Left forelimb (tissue), 1 donor: ENCODE measurements at regions not wholly inside any gene's neighbourhood (a gene's known extent, or its start where the extent isn't known, plus 50 kb on each side); places are given as distances from the start of the nearest gene placed in this dataset.
"Not testable (repeated sequence)": the region's sequence is repeated elsewhere in the genome, so short reads cannot be mapped to it uniquely, and the experiment has no call there.

Source experiments
- DNase-seq: peaks from one replicate; pipeline ENCODE4 v3.0.0-alpha.2; 2018; ENCODE audit warnings: low spot score

- no peak for DNase-seq
Measured at GRCh38 chr9:102506406-102506805, 488.7 kb upstream of the CYLC2 start.

GRCh38 chr9:102499468-102499867 is 495.7 kb upstream of the CYLC2 start:
- no peak for DNase-seq

- no peak for DNase-seq
Measured at GRCh38 chr9:102497709-102498108, 497.4 kb upstream of the CYLC2 start.

GRCh38 chr9:102486976-102487375 is 508.2 kb upstream of the CYLC2 start:
- DNase-seq, result not testable (repeated sequence)

GRCh38 chr9:102483651-102484050 is 511.5 kb upstream of the CYLC2 start:
- no peak for DNase-seq

- DNase-seq, result no peak
Measured at GRCh38 chr9:102482776-102483175, 512.4 kb upstream of the CYLC2 start.

- no peak for DNase-seq
Measured at GRCh38 chr9:102479191-102479590, 515.9 kb upstream of the CYLC2 start.

- DNase-seq, result no peak
Measured at GRCh38 chr9:102474357-102474756, 520.8 kb upstream of the CYLC2 start.

DNA sequence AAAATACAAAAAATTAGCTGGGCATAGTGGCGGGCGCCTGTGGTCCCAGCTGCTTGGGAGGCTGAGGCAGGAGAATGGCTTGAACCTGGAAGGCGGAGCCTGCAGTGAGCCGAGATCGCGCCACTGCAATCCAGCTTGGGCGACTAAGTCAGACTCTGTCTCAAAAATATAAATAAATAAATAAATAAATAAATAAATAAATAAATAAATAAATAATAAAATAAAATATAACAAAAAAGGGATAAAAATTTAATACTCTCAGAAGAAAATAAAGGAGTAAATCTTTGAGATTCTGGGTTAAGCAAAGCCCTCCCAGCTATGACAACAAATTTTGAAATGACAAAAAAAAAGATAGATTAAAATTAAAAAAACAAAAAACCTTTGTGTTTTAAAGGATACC is 525.7 kb upstream of the CYLC2 start:
- not testable (repeated sequence) for DNase-seq

GRCh38 chr9:102461156-102461819 is 533.8 kb upstream of the CYLC2 start:
- DNase-seq, result peak; percentile 63

GRCh38 chr9:102459828-102460227 is 535.3 kb upstream of the CYLC2 start:
- no peak for DNase-seq

DNA sequence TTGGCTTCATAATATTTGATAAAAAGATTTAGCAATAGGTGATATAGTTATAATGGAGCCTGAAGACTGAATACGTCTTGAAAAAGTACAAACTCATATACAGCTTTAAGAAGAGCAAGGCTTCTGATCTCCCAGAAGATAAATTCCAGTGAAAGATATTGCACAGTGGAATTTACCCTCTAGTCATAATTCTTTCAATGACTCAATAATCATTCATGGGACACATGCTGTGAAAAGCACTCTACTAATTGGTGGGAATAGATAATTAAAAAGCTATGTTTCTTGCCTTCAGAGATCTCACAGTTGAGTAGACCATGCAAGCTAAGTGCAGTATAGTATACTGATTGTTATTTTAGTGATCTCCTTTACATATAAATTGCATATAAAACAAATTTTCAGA is 538.6 kb upstream of the CYLC2 start:
- no peak for DNase-seq

- no peak for DNase-seq
Measured at GRCh38 chr9:102445906-102446305, 549.2 kb upstream of the CYLC2 start.

- DNase-seq, result no peak
Measured at GRCh38 chr9:102445181-102445747, 549.9 kb upstream of the CYLC2 start.

GRCh38 chr9:102439583-102439982 is 555.5 kb upstream of the CYLC2 start:
- no peak for DNase-seq

- not testable (repeated sequence) for DNase-seq
Measured at GRCh38 chr9:102436599-102436998, 558.5 kb upstream of the CYLC2 start.

DNA sequence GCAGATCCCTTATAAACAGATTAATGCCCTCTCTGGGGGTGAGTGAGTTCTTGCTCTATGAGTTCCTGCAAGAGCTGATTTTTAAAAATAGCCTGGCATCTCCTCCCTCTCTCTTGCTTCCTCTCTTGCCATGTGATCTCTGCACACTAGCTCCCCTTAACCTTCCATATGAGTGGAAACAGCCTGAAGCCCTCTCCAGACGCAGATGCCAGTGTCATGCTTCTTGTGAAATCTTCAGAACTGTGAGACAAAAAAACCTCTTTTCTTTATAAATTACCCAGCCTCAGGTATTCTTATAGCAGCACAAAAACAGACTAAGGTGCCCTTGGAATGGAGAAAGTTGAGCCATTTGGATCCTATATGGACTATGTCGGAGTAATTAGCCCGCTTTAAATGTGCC is 559.7 kb upstream of the CYLC2 start:
- no peak for DNase-seq

- DNase-seq, result no peak
Measured at GRCh38 chr9:102434545-102434944, 560.6 kb upstream of the CYLC2 start.

- DNase-seq, result no peak
Measured at GRCh38 chr9:102428305-102428704, 566.8 kb upstream of the CYLC2 start.

DNA sequence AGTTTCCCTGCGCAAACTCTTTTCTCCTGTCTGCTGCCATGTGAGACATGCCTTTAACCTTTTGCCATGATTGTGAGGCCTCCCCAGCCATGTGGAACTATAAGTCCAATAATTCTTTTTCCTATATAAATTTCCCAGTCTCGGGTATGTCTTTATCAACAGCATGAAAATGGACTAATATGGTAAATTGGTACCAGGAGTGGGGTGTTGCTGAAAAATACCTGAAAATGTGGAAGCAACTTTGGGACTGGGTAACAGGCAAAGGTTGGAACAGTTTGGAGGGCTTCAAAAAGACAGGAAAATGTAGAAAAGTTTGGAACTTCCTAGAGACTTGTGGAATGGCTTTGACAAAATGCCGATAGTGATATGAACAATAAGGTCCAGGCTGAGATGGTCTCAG is 578.9 kb upstream of the CYLC2 start:
- DNase-seq, result not testable (repeated sequence)

- no peak for DNase-seq
Measured at GRCh38 chr9:102405218-102405867, 589.8 kb upstream of the CYLC2 start.

DNA sequence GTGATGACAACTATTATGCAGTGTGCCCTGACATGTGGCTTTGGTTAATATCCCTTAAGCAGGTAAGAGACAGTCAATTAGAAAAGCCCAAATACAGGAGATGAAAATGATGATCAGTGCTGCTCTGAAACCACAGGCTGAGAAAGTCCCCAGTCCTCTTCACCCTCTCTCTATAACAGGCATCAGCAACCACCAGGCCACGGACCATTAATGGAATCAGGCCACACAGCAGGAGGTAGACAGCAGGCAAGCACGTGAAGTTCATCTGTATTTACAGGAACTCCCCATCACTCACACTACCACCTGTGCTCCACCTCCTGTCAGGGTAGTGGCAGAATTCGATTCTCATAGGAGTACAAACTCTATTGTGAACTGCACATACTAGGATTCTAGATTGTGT is 591.6 kb upstream of the CYLC2 start:
- DNase-seq, result no peak

DNA sequence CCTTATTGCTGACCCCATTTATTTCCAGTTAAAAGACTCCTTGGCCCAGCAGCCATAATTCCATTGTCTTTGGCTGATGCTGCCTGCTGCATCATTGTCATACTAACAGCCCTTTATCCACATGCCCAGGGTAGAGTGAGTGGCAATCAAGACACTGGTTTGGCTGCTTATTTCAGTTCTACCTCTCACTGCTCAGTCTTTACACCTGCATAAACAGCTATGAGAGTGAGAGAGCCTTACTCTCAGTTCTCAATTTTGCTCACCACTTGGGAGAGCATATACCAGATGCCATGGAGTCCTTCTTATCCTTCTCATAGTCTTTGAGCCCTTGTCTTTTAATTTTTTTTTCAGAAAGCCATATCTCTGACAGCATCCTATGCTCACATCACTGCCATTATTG is 596.9 kb upstream of the CYLC2 start:
- DNase-seq, result no peak

- DNase-seq, result not testable (repeated sequence)
Measured at GRCh38 chr9:102385620-102386019, 609.5 kb upstream of the CYLC2 start.
